Panc1 (cell line): ENCODE measurements at regions not wholly inside any gene's neighbourhood (a gene's known extent, or its start where the extent isn't known, plus 50 kb on each side); places are given as distances from the start of the nearest gene placed in this dataset.

ENCODE experiments used
- ATAC-seq: fragments of 200-7000 bp; cut with Tn5 transposase; 2 replicates; pipeline ENCODE4 v1.9.1; 2020; ENCODE audit warnings: mild to moderate bottlenecking, moderate library complexity
- BruUV-seq: library from RNA; stranded (reverse); fragments of 400-500 nt; replicated peaks from 2 replicates; lab custom pipeline; 2021; lab: Mats Ljungman, UMichigan
- CTCF ChIA-PET: fragments of 300-600 bp; sonication (Branson Sonifier 250); formaldehyde crosslinking; loops from one replicate; lab custom pipeline; 2022; ENCODE audit warnings: antibody characterized with exemption; lab: Charles Lee
- POLR2A ChIA-PET: fragments of 300-600 bp; sonication (Branson Sonifier 250); formaldehyde crosslinking; loops from one replicate; lab custom pipeline; 2022; ENCODE audit warnings: antibody characterized with exemption; lab: Charles Lee
- DNase-seq: peaks from one replicate; pipeline ENCODE4 v3.0.0-alpha.2; 2010; ENCODE audit warnings: low read depth, low spot score
- H3K27ac ChIP-seq: 2 replicates; pipeline ENCODE4 v1.5.1; 2011; ENCODE audit warnings: mild to moderate bottlenecking, low read length, inconsistent platforms
- H3K27me3 ChIP-seq: fragments of 200-500 bp; sonication (Bioruptor generic); 2 replicates; pipeline ENCODE4 v1.6.0; 2014; ENCODE audit warnings: low read length, inconsistent platforms; ENCODE audit not compliant: control insufficient read depth, insufficient read depth
- H3K36me3 ChIP-seq: fragments of 200-500 bp; sonication (Bioruptor generic); 2 replicates; pipeline ENCODE4 v1.5.1; 2014; ENCODE audit warnings: inconsistent platforms, mild to moderate bottlenecking, low read length, moderate library complexity; ENCODE audit not compliant: control insufficient read depth, insufficient read depth
- H3K4me1 ChIP-seq: 2 replicates; pipeline ENCODE4 v1.5.1; 2011; ENCODE audit warnings: inconsistent platforms, mild to moderate bottlenecking, low read length, moderate library complexity; ENCODE audit not compliant: control insufficient read depth, insufficient read depth
- H3K4me3 ChIP-seq, 2 experiments: 2 replicates each; pipeline ENCODE4 v1.5.1; 2011 to 2012; ENCODE audit warnings: low read depth in 2 of 2, low read length in 2 of 2, mild to moderate bottlenecking in 2 of 2, inconsistent platforms in 1 of 2, moderate library complexity in 1 of 2
- H3K9me3 ChIP-seq: fragments of 200-500 bp; sonication (Bioruptor generic); 2 replicates; pipeline ENCODE4 v1.5.1; 2014; ENCODE audit warnings: low read depth, mild to moderate bottlenecking, inconsistent platforms, low read length, moderate library complexity; ENCODE audit not compliant: control insufficient read depth, insufficient read depth
- POLR2AphosphoS5 ChIP-seq: IDR thresholded peaks from 2 replicates; pipeline ENCODE4 v1.6.1; 2012; ENCODE audit warnings: mild to moderate bottlenecking, low read depth, low read length, moderate library complexity
- REST ChIP-seq, 2 experiments: IDR thresholded peaks; 2 replicates each; pipeline ENCODE4 v1.6.1; 2011 to 2012; ENCODE audit warnings: low read depth in 2 of 2, control low read depth in 1 of 2, low read length in 1 of 2, mild to moderate bottlenecking in 1 of 2, moderate library complexity in 1 of 2; ENCODE audit not compliant: insufficient read depth in 1 of 2
- SIN3A ChIP-seq: IDR thresholded peaks from 2 replicates; pipeline ENCODE4 v1.6.1; 2012; ENCODE audit warnings: low read depth, mild to moderate bottlenecking, low read length, moderate library complexity, borderline replicate concordance; ENCODE audit not compliant: insufficient read depth
- TCF7L2 ChIP-seq: IDR thresholded peaks from 2 replicates; pipeline ENCODE4 v1.6.1; 2011; ENCODE audit warnings: mild to moderate bottlenecking, low read depth, low read length, inconsistent platforms
- in situ Hi-C: cut with HindIII; loops from 2 replicates; pipeline ENCODE4 v1.10.0; 2016; ENCODE audit warnings: low sequenced_read_pairs, low pct_unique_long_range_greater_than_20kb
- intact Hi-C: fragments of 100-400 bp; cut with micrococcal nuclease; formaldehyde crosslinking; loops from one replicate; pipeline ENCODE4 v1.10.0; 2022; ENCODE audit not compliant: unreplicated experiment
- TF ChIP-seq, protein P1 (sequence below): fragments of 450-650 bp; IDR thresholded peaks from 2 replicates; pipeline ENCODE4 v1.5.1; 2017; ENCODE audit warnings: mild to moderate bottlenecking

GRCh38 chr15:29539736-29540135, 270.1 kb upstream of the NSMCE3 start:
- TF ChIP-seq TCF7L2 (no peak), SIN3A (no peak), POLR2AphosphoS5 (no peak), REST (IDR thresholded peaks at IDR 0.05; ENCODE audit: insufficient read depth in 1 of 2, low read depth in 2 of 2, low read length in 1 of 2) (no peak)
- TF ChIP-seq, protein P1, sequence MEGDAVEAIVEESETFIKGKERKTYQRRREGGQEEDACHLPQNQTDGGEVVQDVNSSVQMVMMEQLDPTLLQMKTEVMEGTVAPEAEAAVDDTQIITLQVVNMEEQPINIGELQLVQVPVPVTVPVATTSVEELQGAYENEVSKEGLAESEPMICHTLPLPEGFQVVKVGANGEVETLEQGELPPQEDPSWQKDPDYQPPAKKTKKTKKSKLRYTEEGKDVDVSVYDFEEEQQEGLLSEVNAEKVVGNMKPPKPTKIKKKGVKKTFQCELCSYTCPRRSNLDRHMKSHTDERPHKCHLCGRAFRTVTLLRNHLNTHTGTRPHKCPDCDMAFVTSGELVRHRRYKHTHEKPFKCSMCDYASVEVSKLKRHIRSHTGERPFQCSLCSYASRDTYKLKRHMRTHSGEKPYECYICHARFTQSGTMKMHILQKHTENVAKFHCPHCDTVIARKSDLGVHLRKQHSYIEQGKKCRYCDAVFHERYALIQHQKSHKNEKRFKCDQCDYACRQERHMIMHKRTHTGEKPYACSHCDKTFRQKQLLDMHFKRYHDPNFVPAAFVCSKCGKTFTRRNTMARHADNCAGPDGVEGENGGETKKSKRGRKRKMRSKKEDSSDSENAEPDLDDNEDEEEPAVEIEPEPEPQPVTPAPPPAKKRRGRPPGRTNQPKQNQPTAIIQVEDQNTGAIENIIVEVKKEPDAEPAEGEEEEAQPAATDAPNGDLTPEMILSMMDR, result no peak
- DNase-seq (no peak), ATAC-seq (no peak)
- H3K36me3 ChIP-seq, result no peaks in the 10 kb centered on the region
- in situ Hi-C loops (no loop called here), intact Hi-C loops (no loop called here)
- POLR2A ChIA-PET, result no interaction called here
- no peaks in the 10 kb centered on the region for H3K4me1 ChIP-seq
- H3K27me3 ChIP-seq, result no peaks in the 10 kb centered on the region; the same call in 1 of the 2 replicates
- CTCF ChIA-PET, result no interaction called here
- no peak overlapping the region for H3K27ac ChIP-seq
- no TSS peak for BruUV-seq
- H3K4me3 ChIP-seq, result no peak overlapping the region
- no peaks in the 10 kb centered on the region for H3K9me3 ChIP-seq

DNA sequence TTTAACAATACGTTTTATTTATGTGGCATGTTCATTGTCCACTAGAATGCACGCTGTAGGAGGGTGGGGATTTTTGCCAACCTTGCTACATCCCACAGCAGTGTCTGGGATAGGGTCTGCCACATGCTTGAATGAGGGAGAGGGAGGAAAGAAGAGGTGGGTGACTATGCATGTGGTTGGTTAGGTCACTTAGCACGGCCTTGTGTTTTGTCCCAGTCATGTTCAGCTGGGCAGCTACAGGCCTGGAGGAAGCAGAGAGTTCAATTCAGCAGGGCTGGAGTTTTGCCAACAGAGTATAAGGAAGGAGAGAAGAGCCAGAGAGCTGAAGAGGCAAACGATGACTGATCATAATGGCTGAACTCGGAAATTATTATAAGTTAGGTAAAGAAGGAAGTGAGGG, 268.4 kb upstream of the NSMCE3 start:
- ChIA-PET POLR2A (no interaction called here), CTCF (no interaction called here)
- Histone ChIP-seq H3K27me3 (no peaks in the 10 kb centered on the region; the same call in 1 of the 2 replicates), H3K36me3 (no peaks in the 10 kb centered on the region), H3K9me3 (no peaks in the 10 kb centered on the region), H3K27ac (no peak overlapping the region), H3K4me1 (no peaks in the 10 kb centered on the region), H3K4me3 (no peak overlapping the region)
- TF ChIP-seq POLR2AphosphoS5, result no peak
- TF ChIP-seq TCF7L2, result no peak
- no peak for TF ChIP-seq REST (IDR thresholded peaks at IDR 0.05; ENCODE audit: insufficient read depth in 1 of 2, low read depth in 2 of 2, low read length in 1 of 2)
- TF ChIP-seq, protein P1, result no peak
- TF ChIP-seq SIN3A, result no peak
- ATAC-seq, result no peak
- DNase-seq, result no peak
- in situ Hi-C loops, result no loop called here
- no TSS peak for BruUV-seq
- intact Hi-C loops, result no loop called here
